ENCODE measurements at regions not wholly inside any gene's neighbourhood (a gene's known extent, or its start where the extent isn't known, plus 50 kb on each side); places are given as distances from the start of the nearest gene placed in this dataset.
"Not testable (repeated sequence)": the region's sequence is repeated elsewhere in the genome, so short reads cannot be mapped to it uniquely, and the experiment has no call there.

DNA sequence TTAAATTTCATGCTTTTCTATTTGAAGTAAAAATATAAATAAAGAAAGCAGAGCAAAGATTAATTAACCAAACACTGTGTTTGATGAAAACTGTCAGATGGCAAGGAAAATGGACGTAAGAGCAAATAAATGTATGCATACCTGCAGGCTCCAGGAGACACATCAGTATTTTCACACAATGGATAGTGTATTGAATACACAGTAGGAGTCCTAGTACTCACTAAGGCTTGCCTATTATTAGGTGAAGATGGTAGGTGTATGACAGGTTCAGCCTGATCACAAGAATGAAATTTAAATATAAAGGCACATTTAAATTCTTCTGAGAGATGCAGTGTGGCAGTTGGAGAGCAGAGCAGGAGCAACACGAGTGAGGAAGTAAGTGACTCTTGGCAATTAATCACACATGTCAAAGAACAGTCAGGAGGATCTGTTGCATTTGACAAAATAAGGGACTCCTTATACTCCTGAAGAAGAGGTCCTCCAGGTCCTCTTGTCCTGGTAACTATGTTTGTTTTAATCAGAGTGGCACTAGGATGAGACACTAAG lies 106.0 kb upstream of the NDST4 start:
- no peak for DNase-seq (ENCODE audit: low read depth)

DNA sequence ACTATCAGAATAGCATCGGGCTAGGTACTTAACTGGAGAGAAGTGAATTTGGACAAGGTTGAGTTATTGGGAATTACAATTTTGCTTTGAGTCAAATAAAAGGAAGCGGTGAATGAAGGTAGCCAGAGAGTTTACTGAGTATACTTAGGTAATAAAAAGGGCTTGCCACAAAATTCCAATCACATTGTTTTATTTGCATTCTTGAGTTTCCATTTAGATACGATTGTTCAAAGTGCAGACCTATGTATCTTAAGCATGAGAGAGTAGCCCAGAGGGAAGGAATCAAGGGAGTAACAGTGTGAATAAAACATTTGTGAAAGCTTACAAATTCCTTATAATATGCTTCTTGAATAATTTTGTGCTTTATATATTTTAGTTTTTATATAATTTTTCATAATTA lies 102.5 kb upstream of the NDST4 start:
- DNase-seq (ENCODE audit: low read depth) = no peak

- no peak for DNase-seq (ENCODE audit: low read depth)
Observed at GRCh38 chr4:115213716-115214115, 100.3 kb upstream of the NDST4 start.

GRCh38 chr4:115201042-115201330 lies 87.6 kb upstream of the NDST4 start:
- no peak for DNase-seq (ENCODE audit: low read depth)

- not testable (repeated sequence) for DNase-seq (ENCODE audit: low read depth)
Observed at GRCh38 chr4:115200201-115201041, 87.0 kb upstream of the NDST4 start.

GRCh38 chr4:115194612-115195011 lies 81.2 kb upstream of the NDST4 start:
- DNase-seq (ENCODE audit: low read depth) = not testable (repeated sequence)

DNA sequence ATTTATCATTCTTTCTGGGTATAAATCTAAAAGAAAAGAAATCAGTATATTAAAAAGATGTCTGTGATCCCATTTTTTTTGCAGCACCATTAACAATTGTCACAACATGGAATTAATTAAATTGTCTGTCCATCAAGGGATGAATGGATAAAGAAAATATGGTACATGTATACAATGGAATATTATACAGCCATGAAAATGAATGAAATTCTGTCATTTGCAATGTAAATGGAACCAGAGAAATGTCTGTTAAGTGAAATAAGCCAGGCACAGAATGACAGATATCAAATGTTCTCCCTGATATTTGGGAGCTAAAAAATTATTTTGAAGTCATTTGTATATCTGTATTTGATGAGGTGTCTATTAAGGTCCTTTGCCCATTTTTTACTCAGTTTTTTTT lies 77.1 kb upstream of the NDST4 start:
- no peak for DNase-seq (ENCODE audit: low read depth)

GRCh38 chr4:115187136-115187535 lies 73.7 kb upstream of the NDST4 start:
- no peak for DNase-seq (ENCODE audit: low read depth)

- not testable (repeated sequence) for DNase-seq (ENCODE audit: low read depth)
Observed at GRCh38 chr4:115179438-115180062, 66.1 kb upstream of the NDST4 start.

- DNase-seq (ENCODE audit: low read depth) = not testable (repeated sequence)
Observed at GRCh38 chr4:115178687-115179086, 65.3 kb upstream of the NDST4 start.

DNA sequence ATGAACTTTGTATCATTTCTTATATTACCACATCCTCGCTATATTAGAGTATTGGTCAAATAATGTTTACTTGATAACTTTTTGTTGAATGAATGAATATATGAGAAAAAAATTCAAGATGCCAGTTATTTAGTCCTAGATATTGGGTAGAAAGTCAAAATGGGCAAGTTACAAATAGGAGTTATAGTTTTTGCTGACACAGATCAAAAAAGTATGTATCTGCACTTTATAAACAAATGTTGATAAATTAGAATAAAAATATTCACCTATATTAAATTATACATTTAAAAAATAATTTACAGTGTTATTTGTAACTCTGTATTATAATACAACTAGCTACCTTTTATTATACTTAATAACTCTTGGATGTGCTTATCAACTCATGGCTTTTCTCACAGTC lies 57.8 kb upstream of the NDST4 start:
- no peak for DNase-seq (ENCODE audit: low read depth)

DNA sequence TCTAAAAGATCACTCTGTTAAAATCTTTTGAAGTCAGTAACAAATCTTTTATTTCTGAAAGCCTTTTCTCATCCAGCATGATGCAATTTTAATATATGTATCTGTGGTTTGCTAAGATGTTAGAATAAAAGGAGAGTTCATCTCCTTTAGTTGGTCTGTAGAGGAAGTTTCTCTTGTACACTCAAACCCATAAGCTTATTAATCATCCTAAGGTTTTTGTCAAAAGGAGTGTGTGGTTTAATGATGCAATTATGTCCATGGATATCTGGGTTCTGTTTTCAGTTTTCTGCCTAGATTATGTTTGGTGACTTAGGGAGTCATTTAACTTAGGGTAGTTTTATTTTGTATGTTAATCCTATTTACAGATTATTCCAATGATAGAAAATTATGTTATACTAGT lies 52.1 kb upstream of the NDST4 start:
- DNase-seq (ENCODE audit: low read depth) = no peak
